Smooth muscle cell (in vitro differentiated cells): ENCODE measurements at regions not wholly inside any gene's neighbourhood (a gene's known extent, or its start where the extent isn't known, plus 50 kb on each side); places are given as distances from the start of the nearest gene placed in this dataset.

ENCODE experiments used
- DNase-seq: peaks from one replicate; lab custom pipeline; 2025; ENCODE audit not compliant: unreplicated experiment; lab: John Stamatoyannopoulos, UW
- H2AFZ ChIP-seq: fragments of 200-600 bp; sonication (generic); 2 replicates; pipeline ENCODE4 v1.6.0; 2016; ENCODE audit warnings: antibody characterized with exemption, low read depth, mild to moderate bottlenecking
- H3F3A ChIP-seq: fragments of 200-600 bp; sonication (generic); 2 replicates; pipeline ENCODE4 v1.6.0; 2017; ENCODE audit warnings: antibody characterized with exemption, low read depth
- H3K27ac ChIP-seq: fragments of 200-600 bp; sonication (generic); 2 replicates; pipeline ENCODE4 v1.5.1; 2016; ENCODE audit warnings: low read depth, mild to moderate bottlenecking
- H3K27me3 ChIP-seq: fragments of 200-600 bp; sonication (generic); 2 replicates; pipeline ENCODE4 v1.6.1; 2016; ENCODE audit warnings: low read depth, mild to moderate bottlenecking
- H3K36me3 ChIP-seq: fragments of 200-600 bp; sonication (generic); 2 replicates; pipeline ENCODE4 v1.5.1; 2016; ENCODE audit warnings: low read depth
- H3K4me1 ChIP-seq: fragments of 200-600 bp; sonication (generic); 2 replicates; pipeline ENCODE4 v1.5.1; 2016; ENCODE audit warnings: low read depth
- H3K4me2 ChIP-seq: fragments of 200-600 bp; sonication (generic); 2 replicates; pipeline ENCODE4 v1.6.0; 2016; ENCODE audit warnings: mild to moderate bottlenecking
- H3K4me3 ChIP-seq: fragments of 200-600 bp; sonication (generic); 2 replicates; pipeline ENCODE4 v1.5.1; 2016; ENCODE audit warnings: mild to moderate bottlenecking
- H3K79me2 ChIP-seq: fragments of 200-600 bp; sonication (generic); 2 replicates; pipeline ENCODE4 v1.6.0; 2016; ENCODE audit warnings: low read depth, mild to moderate bottlenecking
- H3K9ac ChIP-seq: fragments of 200-600 bp; sonication (generic); 2 replicates; pipeline ENCODE4 v1.6.0; 2016; ENCODE audit warnings: low read depth
- H3K9me3 ChIP-seq: fragments of 200-600 bp; sonication (generic); replicated peaks from 2 replicates; pipeline ENCODE4 v1.5.1; 2016; ENCODE audit warnings: low read depth
- H4K20me1 ChIP-seq: fragments of 200-600 bp; sonication (generic); 2 replicates; pipeline ENCODE4 v1.6.0; 2016; ENCODE audit warnings: low read depth
- CTCF ChIP-seq: fragments of 200-600 bp; sonication (generic); IDR thresholded peaks from 2 replicates; pipeline ENCODE4 v1.5.1; 2017; ENCODE audit warnings: borderline replicate concordance, mild to moderate bottlenecking, antibody characterized with exemption; ENCODE audit not compliant: insufficient read depth, poor library complexity, severe bottlenecking
- WGBS: methylation state at CpG from one replicate; pipeline ENCODE4 v1.1.7; 2016; ENCODE audit warnings: low lambda C conversion rate; 5-methylcytosine and 5-hydroxymethylcytosine counted together

DNA sequence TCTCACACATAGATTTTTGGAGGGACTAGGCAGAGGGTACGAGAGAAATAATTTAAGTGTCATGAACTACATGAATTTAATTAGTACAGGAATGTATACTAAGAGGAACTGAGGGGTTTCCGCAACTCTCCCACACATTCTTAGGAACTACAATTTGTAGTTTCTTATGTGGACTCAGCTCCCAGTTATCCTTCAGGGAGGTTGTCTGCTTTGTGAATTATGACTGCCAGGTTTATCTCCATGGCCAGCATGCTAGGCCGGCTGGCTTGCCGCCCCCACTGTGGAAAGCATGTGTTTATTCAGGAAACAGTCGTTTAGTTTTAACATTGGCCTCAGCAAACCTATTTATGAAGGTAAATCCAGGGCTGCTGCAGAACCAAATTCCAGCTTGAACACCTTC, 415.0 kb downstream of the KCTD16 start:
- no peak for DNase-seq
- Histone ChIP-seq H3K79me2 (no peaks in the 10 kb centered on the region), H3K9ac (no peak overlapping the region), H3K4me2 (no peak overlapping the region), H2AFZ (no peak overlapping the region), H3K36me3 (no peaks in the 10 kb centered on the region), H4K20me1 (no peaks in the 10 kb centered on the region), H3K27ac (no peak overlapping the region), H3K4me1 (peaks cover 25% of the 10 kb centered on the region), H3F3A (no peaks in the 10 kb centered on the region), H3K27me3 (no peaks in the 10 kb centered on the region), H3K9me3 (no peaks in the 10 kb centered on the region), H3K4me3 (no peak overlapping the region)
- 27% methylated on average over 5 of the region's 5 CpGs for WGBS
- no peak for TF ChIP-seq CTCF

GRCh38 chr5:144583541-144584449, 413.1 kb downstream of the KCTD16 start:
- Histone ChIP-seq H3K27me3 (no peaks in the 10 kb centered on the region), H3F3A (no peaks in the 10 kb centered on the region), H2AFZ (no peak overlapping the region), H3K4me1 (peaks cover 25% of the 10 kb centered on the region), H3K9ac (no peak overlapping the region), H3K9me3 (no peaks in the 10 kb centered on the region), H3K4me3 (no peak overlapping the region), H3K36me3 (no peaks in the 10 kb centered on the region), H3K4me2 (no peak overlapping the region), H3K79me2 (no peaks in the 10 kb centered on the region), H3K27ac (no peak overlapping the region), H4K20me1 (no peaks in the 10 kb centered on the region)
- 86% methylated on average over 7 of the region's 7 CpGs for WGBS
- TF ChIP-seq CTCF = no peak
- DNase-seq = no peak

- H3K9ac ChIP-seq = no peak overlapping the region
- no peaks in the 10 kb centered on the region for H4K20me1 ChIP-seq
- H3K4me1 ChIP-seq = peaks cover 25% of the 10 kb centered on the region
- WGBS = 75% methylated on average over 3 of the region's 3 CpGs
- H3F3A ChIP-seq = no peaks in the 10 kb centered on the region
- H3K79me2 ChIP-seq = no peaks in the 10 kb centered on the region
- no peaks in the 10 kb centered on the region for H3K9me3 ChIP-seq
- TF ChIP-seq CTCF = no peak
- no peaks in the 10 kb centered on the region for H3K36me3 ChIP-seq
- H3K27me3 ChIP-seq = no peaks in the 10 kb centered on the region
- H3K4me3 ChIP-seq = no peak overlapping the region
- no peak overlapping the region for H3K4me2 ChIP-seq
- no peak for DNase-seq
- no peak overlapping the region for H3K27ac ChIP-seq
- H2AFZ ChIP-seq = no peak overlapping the region
Observed at GRCh38 chr5:144582066-144582465, 411.4 kb downstream of the KCTD16 start.

- no peaks in the 10 kb centered on the region for H3K36me3 ChIP-seq
- H3K4me3 ChIP-seq = no peak overlapping the region
- H3K9me3 ChIP-seq = no peaks in the 10 kb centered on the region
- 67% methylated on average over 9 of the region's 9 CpGs for WGBS
- no peak for TF ChIP-seq CTCF
- H3F3A ChIP-seq = no peaks in the 10 kb centered on the region
- H3K4me2 ChIP-seq = no peak overlapping the region
- H3K9ac ChIP-seq = no peak overlapping the region
- H3K27ac ChIP-seq = no peak overlapping the region
- H4K20me1 ChIP-seq = no peaks in the 10 kb centered on the region
- no peaks in the 10 kb centered on the region for H3K79me2 ChIP-seq
- no peaks in the 10 kb centered on the region for H3K27me3 ChIP-seq
- DNase-seq = no peak
- H3K4me1 ChIP-seq = peaks cover 24% of the 10 kb centered on the region
- no peak overlapping the region for H2AFZ ChIP-seq
Observed at GRCh38 chr5:144581044-144581443, 410.4 kb downstream of the KCTD16 start.
